Neural crest cell (in vitro differentiated cells): ENCODE measurements at regions not wholly inside any gene's neighbourhood (a gene's known extent, or its start where the extent isn't known, plus 50 kb on each side); places are given as distances from the start of the nearest gene placed in this dataset.

ENCODE experiments used
- DNase-seq: peaks from one replicate; pipeline ENCODE4 v3.0.0; 2021; ENCODE audit warnings: low read depth, mixed read lengths, low spot score
- H3K27ac Mint-ChIP-seq: one replicate; pipeline ENCODE4 v1.8.0; 2021; ENCODE audit warnings: mild to moderate bottlenecking, mixed read lengths; ENCODE audit not compliant: unreplicated experiment
- H3K27me3 Mint-ChIP-seq: 2 replicates; pipeline ENCODE4 v1.8.0; 2021; ENCODE audit warnings: low read depth, mild to moderate bottlenecking, mixed read lengths
- H3K36me3 Mint-ChIP-seq: 2 replicates; pipeline ENCODE4 v1.8.0; 2021; ENCODE audit warnings: low read depth, mild to moderate bottlenecking, mixed read lengths
- H3K4me1 Mint-ChIP-seq: 2 replicates; pipeline ENCODE4 v1.8.0; 2021; ENCODE audit warnings: mixed read lengths
- H3K4me3 Mint-ChIP-seq: one replicate; pipeline ENCODE4 v1.8.0; 2021; ENCODE audit warnings: mild to moderate bottlenecking, mixed read lengths
- H3K9me3 Mint-ChIP-seq: 2 replicates; pipeline ENCODE4 v1.8.0; 2021; ENCODE audit warnings: mixed read lengths
- TF ChIP-seq, protein P1 (sequence below): fragments of 200-600 bp; sonication (generic); conservative IDR thresholded peaks from 2 replicates; pipeline ENCODE4 v1.5.0; 2021; ENCODE audit warnings: antibody characterized with exemption, mild to moderate bottlenecking

DNA sequence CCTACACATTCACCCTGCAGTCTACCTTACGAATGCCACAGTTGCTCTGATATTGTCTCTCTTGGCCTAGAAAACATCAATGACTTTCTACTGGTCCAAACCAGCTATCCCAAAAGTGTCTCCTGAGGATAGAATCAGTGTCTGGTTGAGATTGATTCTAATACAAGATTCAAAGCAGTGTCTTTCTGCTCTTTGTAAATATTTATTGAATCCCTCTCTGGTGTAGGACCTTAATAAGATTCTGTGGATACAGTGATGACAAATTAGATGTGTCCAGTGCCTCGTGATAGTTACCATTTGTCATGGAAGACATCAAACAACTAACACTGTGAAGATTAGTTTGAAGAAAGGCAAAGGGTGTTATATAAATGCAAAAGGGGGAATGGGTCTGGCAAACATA lies 380.7 kb upstream of the TRIB2 start:
- H3K27me3 Mint-ChIP-seq = no peaks in the 10 kb centered on the region
- no peak overlapping the region for H3K27ac Mint-ChIP-seq
- peaks cover 4% of the 10 kb centered on the region for H3K9me3 Mint-ChIP-seq
- no peaks in the 10 kb centered on the region for H3K4me1 Mint-ChIP-seq
- no peaks in the 10 kb centered on the region for H3K36me3 Mint-ChIP-seq
- no peak for DNase-seq
- TF ChIP-seq, protein P1, sequence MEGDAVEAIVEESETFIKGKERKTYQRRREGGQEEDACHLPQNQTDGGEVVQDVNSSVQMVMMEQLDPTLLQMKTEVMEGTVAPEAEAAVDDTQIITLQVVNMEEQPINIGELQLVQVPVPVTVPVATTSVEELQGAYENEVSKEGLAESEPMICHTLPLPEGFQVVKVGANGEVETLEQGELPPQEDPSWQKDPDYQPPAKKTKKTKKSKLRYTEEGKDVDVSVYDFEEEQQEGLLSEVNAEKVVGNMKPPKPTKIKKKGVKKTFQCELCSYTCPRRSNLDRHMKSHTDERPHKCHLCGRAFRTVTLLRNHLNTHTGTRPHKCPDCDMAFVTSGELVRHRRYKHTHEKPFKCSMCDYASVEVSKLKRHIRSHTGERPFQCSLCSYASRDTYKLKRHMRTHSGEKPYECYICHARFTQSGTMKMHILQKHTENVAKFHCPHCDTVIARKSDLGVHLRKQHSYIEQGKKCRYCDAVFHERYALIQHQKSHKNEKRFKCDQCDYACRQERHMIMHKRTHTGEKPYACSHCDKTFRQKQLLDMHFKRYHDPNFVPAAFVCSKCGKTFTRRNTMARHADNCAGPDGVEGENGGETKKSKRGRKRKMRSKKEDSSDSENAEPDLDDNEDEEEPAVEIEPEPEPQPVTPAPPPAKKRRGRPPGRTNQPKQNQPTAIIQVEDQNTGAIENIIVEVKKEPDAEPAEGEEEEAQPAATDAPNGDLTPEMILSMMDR = no peak
- H3K4me3 Mint-ChIP-seq = no peak overlapping the region

GRCh38 chr2:12338946-12339697 lies 377.6 kb upstream of the TRIB2 start:
- Mint-ChIP-seq H3K9me3 (no peaks in the 10 kb centered on the region), H3K4me1 (no peaks in the 10 kb centered on the region), H3K4me3 (no peak overlapping the region), H3K36me3 (no peaks in the 10 kb centered on the region), H3K27me3 (no peaks in the 10 kb centered on the region), H3K27ac (no peak overlapping the region)
- DNase-seq = no peak
- TF ChIP-seq, protein P1 = no peak

DNA sequence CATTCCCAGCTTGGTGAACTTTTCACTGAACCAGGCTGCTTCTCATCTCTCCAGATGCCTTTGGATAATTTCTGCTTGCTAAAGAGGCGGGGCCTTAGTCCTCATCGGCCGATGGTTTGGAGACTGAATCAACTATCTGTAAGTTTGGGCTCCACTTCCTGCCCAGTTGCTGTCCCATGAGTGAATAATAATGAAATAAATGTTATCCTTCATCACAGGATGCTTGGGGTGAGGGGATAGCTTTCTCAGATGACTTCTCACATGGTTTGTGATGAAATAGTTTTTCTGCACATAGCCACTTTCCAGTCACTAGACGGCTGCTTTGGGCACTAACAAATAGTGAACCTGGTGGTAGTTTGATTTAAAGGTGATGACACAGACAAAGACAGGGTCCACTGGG lies 376.6 kb upstream of the TRIB2 start:
- no peak overlapping the region for H3K27ac Mint-ChIP-seq
- no peak overlapping the region for H3K4me3 Mint-ChIP-seq
- DNase-seq = no peak
- H3K36me3 Mint-ChIP-seq = no peaks in the 10 kb centered on the region
- H3K4me1 Mint-ChIP-seq = no peaks in the 10 kb centered on the region
- H3K27me3 Mint-ChIP-seq = no peaks in the 10 kb centered on the region
- TF ChIP-seq, protein P1 = no peak
- peaks cover 3% of the 10 kb centered on the region for H3K9me3 Mint-ChIP-seq

GRCh38 chr2:12341215-12341614 lies 375.5 kb upstream of the TRIB2 start:
- Mint-ChIP-seq H3K36me3 (no peaks in the 10 kb centered on the region), H3K27ac (no peak overlapping the region), H3K27me3 (no peaks in the 10 kb centered on the region), H3K4me1 (no peaks in the 10 kb centered on the region), H3K9me3 (peaks cover 3% of the 10 kb centered on the region), H3K4me3 (no peak overlapping the region)
- TF ChIP-seq, protein P1 = no peak
- no peak for DNase-seq

DNA sequence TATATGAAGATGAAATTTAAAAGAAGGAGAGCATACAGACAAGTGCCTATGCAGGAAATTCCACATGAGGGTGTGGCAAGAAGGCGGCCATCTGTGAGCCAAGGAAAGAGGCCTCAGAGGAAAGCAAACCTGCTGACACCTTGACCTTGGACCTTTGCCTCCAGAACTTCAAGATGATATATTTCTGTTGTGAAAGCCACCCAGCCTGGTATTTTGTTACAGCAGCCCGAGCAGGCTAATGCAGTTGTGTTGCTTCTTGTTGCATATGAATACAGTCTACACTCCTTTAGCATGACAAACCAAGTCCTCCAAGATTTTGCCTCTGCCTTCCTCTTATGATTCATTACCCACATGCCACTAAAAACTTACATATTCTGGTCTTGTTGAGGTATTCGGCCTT lies 374.8 kb upstream of the TRIB2 start:
- Mint-ChIP-seq H3K4me3 (no peak overlapping the region), H3K27ac (no peak overlapping the region), H3K36me3 (no peaks in the 10 kb centered on the region), H3K27me3 (no peaks in the 10 kb centered on the region), H3K4me1 (no peaks in the 10 kb centered on the region), H3K9me3 (peaks cover 3% of the 10 kb centered on the region)
- TF ChIP-seq, protein P1 = no peak
- DNase-seq = no peak
